NOMO-1 treated with dmso at 0.1 percent for 144 hours (cell line): ENCODE measurements at regions not wholly inside any gene's neighbourhood (a gene's known extent, or its start where the extent isn't known, plus 50 kb on each side); places are given as distances from the start of the nearest gene placed in this dataset.
"Not testable (repeated sequence)": the region's sequence is repeated elsewhere in the genome, so short reads cannot be mapped to it uniquely, and the experiment has no call there.

Source experiments
- DNase-seq: peaks from one replicate; lab custom pipeline; 2025; ENCODE audit not compliant: unreplicated experiment; lab: John Stamatoyannopoulos, UW

- no peak for DNase-seq
Measured at GRCh38 chr19:29015569-29015968, 197.4 kb downstream of the UQCRFS1 start.

- DNase-seq, result no peak
Measured at GRCh38 chr19:29014857-29015436, 198.0 kb downstream of the UQCRFS1 start.

- DNase-seq, result no peak
Measured at GRCh38 chr19:29013988-29014387, 199.0 kb downstream of the UQCRFS1 start.

- DNase-seq, result no peak
Measured at GRCh38 chr19:29013325-29013724, 199.6 kb downstream of the UQCRFS1 start.

GRCh38 chr19:29012457-29012856, 200.5 kb downstream of the UQCRFS1 start:
- no peak for DNase-seq

GRCh38 chr19:29010276-29010675, 202.7 kb downstream of the UQCRFS1 start:
- no peak for DNase-seq

- no peak for DNase-seq
Measured at GRCh38 chr19:29006057-29006735, 206.8 kb downstream of the UQCRFS1 start.

GRCh38 chr19:29004796-29005195, 208.2 kb downstream of the UQCRFS1 start:
- DNase-seq, result no peak

- no peak for DNase-seq
Measured at GRCh38 chr19:29003641-29004409, 209.1 kb downstream of the UQCRFS1 start.

GRCh38 chr19:29002336-29002735, 210.6 kb downstream of the UQCRFS1 start:
- DNase-seq, result no peak

GRCh38 chr19:29001597-29002245, 211.2 kb downstream of the UQCRFS1 start:
- DNase-seq, result no peak

- no peak for DNase-seq
Measured at GRCh38 chr19:29001141-29001581, 211.8 kb downstream of the UQCRFS1 start.

- DNase-seq, result no peak
Measured at GRCh38 chr19:28999724-29000433, 213.1 kb downstream of the UQCRFS1 start.

GRCh38 chr19:28998974-28999373, 214.0 kb downstream of the UQCRFS1 start:
- DNase-seq, result no peak

GRCh38 chr19:28997866-28998265, 215.1 kb downstream of the UQCRFS1 start:
- DNase-seq, result not testable (repeated sequence)

- no peak for DNase-seq
Measured at GRCh38 chr19:28990522-28990921, 222.4 kb downstream of the UQCRFS1 start.

GRCh38 chr19:28989739-28990138, 223.2 kb downstream of the UQCRFS1 start:
- no peak for DNase-seq

GRCh38 chr19:28988066-28988465, 224.9 kb downstream of the UQCRFS1 start:
- no peak for DNase-seq

- no peak for DNase-seq
Measured at GRCh38 chr19:28987177-28987576, 225.8 kb downstream of the UQCRFS1 start.

- DNase-seq, result no peak
Measured at GRCh38 chr19:28985201-28985600, 227.8 kb downstream of the UQCRFS1 start.

- no peak for DNase-seq
Measured at GRCh38 chr19:28984315-28984714, 228.6 kb downstream of the UQCRFS1 start.
